HepG2 (cell line): ENCODE measurements at regions not wholly inside any gene's neighbourhood (a gene's known extent, or its start where the extent isn't known, plus 50 kb on each side); places are given as distances from the start of the nearest gene placed in this dataset.

Source experiments
- KAT7 ChIP-seq: IDR thresholded peaks from 2 replicates; pipeline ENCODE4 v1.6.1; 2018; ENCODE audit warnings: borderline replicate concordance, missing compliant biosample characterization
- MAX ChIP-seq: IDR thresholded peaks from 2 replicates; pipeline ENCODE4 v1.6.1; 2012; ENCODE audit warnings: inconsistent platforms
- ZNF431 ChIP-seq: sonication (generic); formaldehyde crosslinking; IDR thresholded peaks from 2 replicates; pipeline ENCODE4 v1.9.0; 2022; ENCODE audit warnings: missing genetic modification reagents, low read depth, mild to moderate bottlenecking, borderline replicate concordance
- ZNF562 ChIP-seq: sonication (generic); formaldehyde crosslinking; IDR thresholded peaks from 2 replicates; pipeline ENCODE4 v1.8.0; 2022; ENCODE audit warnings: missing genetic modification reagents, borderline replicate concordance
- ZNF605 ChIP-seq: sonication (generic); formaldehyde crosslinking; IDR thresholded peaks from 2 replicates; pipeline ENCODE4 v1.8.0; 2022; ENCODE audit warnings: mild to moderate bottlenecking, missing genetic modification reagents
- ZNF768 ChIP-seq: sonication (generic); formaldehyde crosslinking; IDR thresholded peaks from 2 replicates; pipeline ENCODE4 v1.4.0; 2020; ENCODE audit warnings: missing genetic modification reagents
- ZNF800 ChIP-seq: sonication (generic); formaldehyde crosslinking; IDR thresholded peaks from 2 replicates; pipeline ENCODE4 v1.4.0; 2020; ENCODE audit warnings: missing genetic modification reagents
- ZSCAN29 ChIP-seq: sonication (generic); formaldehyde crosslinking; conservative IDR thresholded peaks from 2 replicates; pipeline ENCODE4 v1.4.0; 2020; ENCODE audit warnings: mild to moderate bottlenecking, missing genetic modification reagents
- ZSCAN31 ChIP-seq: sonication (generic); formaldehyde crosslinking; IDR thresholded peaks from 2 replicates; pipeline ENCODE4 v1.5.0; 2020; ENCODE audit warnings: low read depth, mild to moderate bottlenecking, missing genetic modification reagents
- TF ChIP-seq, protein P1 (sequence below): fragments of 450-650 bp; IDR thresholded peaks from 2 replicates; pipeline ENCODE4 v1.6.1; 2017
- TF ChIP-seq, protein P2 (sequence below): IDR thresholded peaks from 2 replicates; pipeline ENCODE4 v1.6.1; 2012; ENCODE audit warnings: low read length, improper control_type of control experiment

- TF ChIP-seq, protein P1, sequence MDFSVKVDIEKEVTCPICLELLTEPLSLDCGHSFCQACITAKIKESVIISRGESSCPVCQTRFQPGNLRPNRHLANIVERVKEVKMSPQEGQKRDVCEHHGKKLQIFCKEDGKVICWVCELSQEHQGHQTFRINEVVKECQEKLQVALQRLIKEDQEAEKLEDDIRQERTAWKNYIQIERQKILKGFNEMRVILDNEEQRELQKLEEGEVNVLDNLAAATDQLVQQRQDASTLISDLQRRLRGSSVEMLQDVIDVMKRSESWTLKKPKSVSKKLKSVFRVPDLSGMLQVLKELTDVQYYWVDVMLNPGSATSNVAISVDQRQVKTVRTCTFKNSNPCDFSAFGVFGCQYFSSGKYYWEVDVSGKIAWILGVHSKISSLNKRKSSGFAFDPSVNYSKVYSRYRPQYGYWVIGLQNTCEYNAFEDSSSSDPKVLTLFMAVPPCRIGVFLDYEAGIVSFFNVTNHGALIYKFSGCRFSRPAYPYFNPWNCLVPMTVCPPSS = no peak
- TF ChIP-seq ZSCAN29 (CRISPR knock-in tag) (no peak), ZNF562 (CRISPR knock-in tag) (no peak), MAX (no peak), KAT7 (CRISPR knock-in tag) (no peak), ZNF768 (CRISPR knock-in tag) (no peak), ZSCAN31 (CRISPR knock-in tag) (no peak), ZNF605 (CRISPR knock-in tag) (no peak), ZNF800 (CRISPR knock-in tag) (no peak), ZNF431 (CRISPR knock-in tag) (no peak)
- TF ChIP-seq, protein P2, sequence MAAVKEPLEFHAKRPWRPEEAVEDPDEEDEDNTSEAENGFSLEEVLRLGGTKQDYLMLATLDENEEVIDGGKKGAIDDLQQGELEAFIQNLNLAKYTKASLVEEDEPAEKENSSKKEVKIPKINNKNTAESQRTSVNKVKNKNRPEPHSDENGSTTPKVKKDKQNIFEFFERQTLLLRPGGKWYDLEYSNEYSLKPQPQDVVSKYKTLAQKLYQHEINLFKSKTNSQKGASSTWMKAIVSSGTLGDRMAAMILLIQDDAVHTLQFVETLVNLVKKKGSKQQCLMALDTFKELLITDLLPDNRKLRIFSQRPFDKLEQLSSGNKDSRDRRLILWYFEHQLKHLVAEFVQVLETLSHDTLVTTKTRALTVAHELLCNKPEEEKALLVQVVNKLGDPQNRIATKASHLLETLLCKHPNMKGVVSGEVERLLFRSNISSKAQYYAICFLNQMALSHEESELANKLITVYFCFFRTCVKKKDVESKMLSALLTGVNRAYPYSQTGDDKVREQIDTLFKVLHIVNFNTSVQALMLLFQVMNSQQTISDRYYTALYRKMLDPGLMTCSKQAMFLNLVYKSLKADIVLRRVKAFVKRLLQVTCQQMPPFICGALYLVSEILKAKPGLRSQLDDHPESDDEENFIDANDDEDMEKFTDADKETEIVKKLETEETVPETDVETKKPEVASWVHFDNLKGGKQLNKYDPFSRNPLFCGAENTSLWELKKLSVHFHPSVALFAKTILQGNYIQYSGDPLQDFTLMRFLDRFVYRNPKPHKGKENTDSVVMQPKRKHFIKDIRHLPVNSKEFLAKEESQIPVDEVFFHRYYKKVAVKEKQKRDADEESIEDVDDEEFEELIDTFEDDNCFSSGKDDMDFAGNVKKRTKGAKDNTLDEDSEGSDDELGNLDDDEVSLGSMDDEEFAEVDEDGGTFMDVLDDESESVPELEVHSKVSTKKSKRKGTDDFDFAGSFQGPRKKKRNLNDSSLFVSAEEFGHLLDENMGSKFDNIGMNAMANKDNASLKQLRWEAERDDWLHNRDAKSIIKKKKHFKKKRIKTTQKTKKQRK = no peak
Measured at GRCh38 chr5:42951293-42951840, 88.8 kb downstream of the ANXA2R start (continued).
